COLO668 (cell line): ENCODE measurements at regions not wholly inside any gene's neighbourhood (a gene's known extent, or its start where the extent isn't known, plus 50 kb on each side); places are given as distances from the start of the nearest gene placed in this dataset.
"Not testable (repeated sequence)": the region's sequence is repeated elsewhere in the genome, so short reads cannot be mapped to it uniquely, and the experiment has no call there.

Experiments used
- DNase-seq: peaks from one replicate; lab custom pipeline; 2025; ENCODE audit not compliant: unreplicated experiment; lab: John Stamatoyannopoulos, UW

- DNase-seq, result not testable (repeated sequence)
These were observed 450.7 kb downstream of the ZNF33B start for GRCh38 chr10:42187501-42188195.

DNA sequence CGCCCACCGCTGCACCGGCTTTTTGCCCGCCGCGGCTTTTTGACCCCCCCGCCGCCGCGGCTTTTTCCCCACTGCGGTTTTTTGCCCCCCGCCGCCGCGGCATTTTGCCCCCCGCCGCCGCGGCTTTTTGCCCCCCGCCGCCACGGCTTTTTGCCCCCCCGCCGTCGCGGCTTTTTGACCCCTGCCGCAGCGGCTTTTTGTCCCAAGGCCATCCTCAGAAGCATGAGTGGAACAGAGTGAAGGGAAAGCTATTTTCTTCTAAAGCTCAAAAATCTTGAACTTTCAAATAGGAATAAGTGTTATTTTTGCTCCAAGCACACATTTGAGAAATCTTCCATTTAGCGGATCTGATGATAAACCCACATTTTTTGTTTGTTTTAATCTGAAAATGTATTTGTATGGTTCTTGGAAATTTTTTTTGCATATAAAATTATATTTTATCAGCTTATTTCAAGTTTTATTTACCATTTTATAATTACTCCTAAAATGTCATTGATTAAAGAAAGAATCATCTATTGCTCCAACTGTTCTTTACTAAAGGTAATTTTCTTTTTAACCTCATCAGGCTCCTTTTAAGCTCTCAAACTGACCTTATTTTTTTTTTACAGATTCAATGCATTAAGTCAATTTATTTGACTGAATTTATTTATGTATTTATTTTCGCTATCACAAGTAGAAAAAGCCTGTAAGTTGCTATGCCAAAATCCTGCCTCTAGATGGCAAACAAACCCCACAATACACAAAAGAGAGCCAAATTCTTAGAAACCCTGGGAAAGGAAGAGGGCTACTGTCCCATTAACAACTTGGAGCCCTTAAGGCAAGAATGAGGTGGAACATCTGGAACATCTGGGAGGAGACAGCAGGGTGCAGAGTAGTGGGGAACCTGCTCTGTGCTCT lies 460.3 kb downstream of the ZNF33B start:
- peak; percentile 1 for DNase-seq

DNA sequence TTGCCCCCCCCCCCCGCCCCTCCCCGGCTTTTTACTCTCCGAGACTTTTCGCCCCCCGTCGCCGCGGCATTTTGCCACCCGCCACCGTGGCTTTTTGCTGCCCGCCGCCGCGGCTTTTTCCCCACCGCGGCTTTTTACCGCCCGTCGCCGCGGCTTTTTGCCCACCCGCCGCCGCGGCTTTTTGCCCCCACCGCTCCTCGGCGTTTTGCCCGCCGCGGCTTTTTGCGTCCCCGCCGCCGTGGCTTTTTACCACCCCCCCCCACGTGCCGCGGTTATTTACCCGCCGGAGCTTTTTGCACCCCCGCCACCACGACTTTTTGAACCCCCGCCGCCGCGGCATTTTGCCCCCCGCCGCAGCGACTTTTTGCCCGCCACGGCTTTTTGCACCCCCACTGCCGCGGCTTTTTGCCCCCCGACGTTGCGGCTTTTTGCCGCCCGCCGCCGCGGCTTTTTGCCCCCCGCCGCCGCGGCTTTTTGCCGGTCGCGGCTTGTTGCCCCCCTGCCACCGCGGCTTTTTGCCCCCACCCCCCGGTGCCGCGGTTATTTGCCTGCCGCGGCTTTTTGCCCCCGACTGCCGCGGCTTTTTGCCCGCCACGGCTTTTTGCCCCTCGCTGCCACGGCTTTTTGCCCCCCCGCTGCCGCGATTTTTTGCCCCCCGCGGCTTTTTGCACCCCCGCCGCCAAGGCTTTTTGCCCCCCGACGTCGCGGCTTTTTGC lies 461.1 kb downstream of the ZNF33B start:
- DNase-seq, result peak; percentile 16

DNA sequence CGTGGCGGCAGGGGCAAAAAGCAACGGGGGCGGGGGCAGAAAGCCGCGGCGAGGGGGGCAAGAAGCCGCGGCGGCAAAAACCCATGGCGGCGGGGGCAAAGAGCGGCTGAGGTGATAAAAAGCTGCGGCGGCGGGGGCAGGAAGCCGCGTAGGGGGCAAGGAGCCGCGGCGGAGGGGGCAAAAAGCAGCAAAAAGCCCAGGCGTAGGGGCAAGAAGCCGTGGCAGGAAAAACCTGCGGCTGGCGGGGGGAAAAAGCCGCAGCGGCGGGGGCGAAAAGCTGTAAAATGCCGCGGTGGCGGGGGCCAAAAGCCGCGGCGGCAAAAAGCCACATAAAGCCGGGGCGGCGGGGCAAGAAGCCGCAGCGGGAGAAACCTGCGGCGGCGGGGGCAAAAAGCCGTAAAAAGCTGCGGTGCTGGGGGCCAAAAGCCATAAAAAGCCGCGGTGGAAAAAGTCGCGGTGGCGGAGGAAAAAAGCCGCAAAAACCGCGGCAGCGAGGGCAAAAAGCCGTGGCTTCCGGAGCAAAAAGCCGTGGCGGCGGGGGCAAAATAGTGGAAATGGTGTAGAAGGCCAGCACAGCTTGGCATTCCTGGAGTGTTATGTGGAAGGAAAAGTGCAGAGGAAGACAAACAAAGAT lies 487.8 kb downstream of the ZNF33B start:
- DNase-seq, result no peak

DNA sequence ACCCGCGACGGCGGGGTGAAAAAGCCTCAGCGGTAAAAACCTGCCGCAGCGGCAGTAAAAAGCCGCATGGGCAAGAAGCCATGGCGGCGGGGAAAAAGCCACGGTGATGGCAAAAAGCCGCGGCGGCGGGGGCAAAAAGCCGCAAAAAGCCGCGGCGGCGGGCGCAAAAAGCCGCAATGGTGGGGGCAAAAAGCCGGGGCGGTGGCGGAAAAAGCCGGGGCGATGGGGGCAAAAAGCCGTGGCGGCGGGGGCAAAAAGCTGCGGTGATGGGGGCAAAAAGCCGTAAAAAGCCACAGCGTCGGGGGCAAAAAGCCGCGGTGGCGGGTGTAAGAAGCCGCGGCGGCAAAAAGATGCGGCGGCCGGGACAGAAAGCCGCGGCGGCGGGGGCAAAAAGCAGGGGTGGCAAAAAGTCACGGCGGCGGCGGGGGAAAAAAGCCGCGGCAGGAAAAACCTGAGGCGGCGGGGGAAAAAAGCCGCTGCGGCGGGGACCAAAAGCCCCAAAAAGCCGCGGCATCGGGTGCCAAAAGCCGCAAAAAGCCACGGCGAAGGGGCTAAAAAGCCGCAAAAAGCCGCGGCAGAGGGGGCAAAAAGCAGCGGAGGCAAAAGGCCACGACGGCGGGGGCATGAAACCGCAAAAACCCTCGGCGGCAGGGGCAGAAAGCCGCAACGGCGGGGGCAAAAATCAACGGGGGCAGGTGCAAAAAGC lies 488.5 kb downstream of the ZNF33B start:
- no peak for DNase-seq

DNA sequence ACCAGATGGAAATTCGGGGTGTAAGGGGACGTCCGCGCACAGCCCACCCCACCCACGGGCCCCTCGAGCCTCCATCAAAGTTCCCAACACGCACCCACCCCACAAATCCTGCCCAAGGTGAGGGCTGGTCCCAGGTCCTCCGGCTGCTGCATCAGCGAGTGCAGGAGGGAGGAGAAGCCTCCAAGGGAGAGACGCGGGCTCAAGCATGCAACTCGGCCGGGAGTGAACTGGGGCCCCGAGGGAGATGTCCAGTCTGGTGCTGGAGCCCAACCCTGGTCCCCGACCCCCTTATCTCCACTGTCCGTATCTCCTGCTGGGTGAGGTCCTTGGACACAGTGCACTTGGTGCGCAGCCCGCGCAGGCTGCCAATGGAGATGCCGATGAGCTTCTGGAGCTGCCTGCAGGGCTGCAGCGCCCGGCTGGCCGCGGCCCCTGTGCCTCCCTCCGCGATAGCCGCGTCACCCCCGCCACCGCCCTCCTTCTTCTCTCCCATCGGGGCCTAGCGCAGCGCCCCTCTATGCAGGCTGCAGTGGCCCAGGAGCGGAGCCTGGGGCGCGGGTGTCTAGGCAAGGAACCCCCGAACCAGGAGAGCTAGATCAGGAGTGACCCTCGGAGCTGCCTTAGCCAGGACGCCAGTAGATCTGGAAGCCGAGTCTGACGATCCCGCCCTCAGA lies 489.2 kb downstream of the ZNF33B start:
- no peak for DNase-seq

DNA sequence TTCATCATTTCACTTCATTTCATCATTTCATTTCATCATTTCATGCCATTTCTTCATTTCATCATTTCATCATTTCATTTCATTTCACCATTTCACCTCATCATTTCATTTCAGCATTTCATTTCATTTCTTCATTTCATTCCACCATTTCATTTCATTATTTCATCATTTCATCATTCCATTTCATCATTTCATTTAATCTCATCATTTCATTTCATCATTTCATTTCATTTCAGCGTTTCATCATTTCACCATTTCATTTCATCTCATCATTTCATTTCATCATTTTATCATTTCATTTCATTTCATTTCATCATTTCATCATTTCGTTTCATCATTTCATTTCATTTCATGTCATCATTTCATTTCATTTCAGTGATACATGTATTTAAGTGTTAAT lies 492.2 kb downstream of the ZNF33B start:
- not testable (repeated sequence) for DNase-seq

- not testable (repeated sequence) for DNase-seq
These were observed 500.3 kb downstream of the ZNF33B start for GRCh38 chr10:42138023-42138422.

GRCh38 chr10:42113158-42113450 lies 525.3 kb downstream of the ZNF33B start:
- no peak for DNase-seq

- no peak for DNase-seq
These were observed 525.8 kb downstream of the ZNF33B start for GRCh38 chr10:42112331-42113157.

DNA sequence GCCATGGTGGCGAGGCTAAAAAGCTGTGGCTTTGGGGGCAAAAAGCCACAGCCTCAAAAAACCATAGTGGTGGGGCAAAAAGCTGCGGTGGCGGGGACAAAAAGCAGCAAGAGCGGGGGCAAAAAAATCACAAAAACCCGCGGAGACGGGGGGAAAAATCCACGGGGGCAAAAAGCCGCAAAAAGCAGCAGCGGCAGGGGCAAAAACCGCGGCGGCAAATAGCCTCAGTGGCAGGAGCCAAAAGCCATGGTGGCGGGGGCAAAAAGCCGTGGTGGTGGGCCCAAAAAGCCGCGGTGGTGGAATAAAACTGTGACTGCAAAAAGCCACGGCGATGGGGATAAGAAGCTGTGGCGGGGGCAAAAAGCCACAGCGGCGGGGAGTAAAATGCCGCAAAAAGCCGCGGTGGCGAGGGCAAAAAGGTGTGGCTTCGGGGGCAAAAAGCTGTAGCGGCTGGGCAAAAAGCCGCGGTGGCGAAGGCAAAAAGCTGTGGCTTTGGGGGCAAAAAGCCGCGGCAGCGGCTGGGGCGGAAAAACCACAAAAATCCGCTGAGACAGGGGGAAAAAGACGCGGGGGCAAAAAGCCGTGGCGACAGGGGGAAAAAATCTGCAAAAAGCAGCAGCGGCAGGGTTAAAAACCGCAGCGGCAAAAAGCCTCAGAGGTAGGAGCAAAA lies 526.6 kb downstream of the ZNF33B start:
- no peak for DNase-seq

DNA sequence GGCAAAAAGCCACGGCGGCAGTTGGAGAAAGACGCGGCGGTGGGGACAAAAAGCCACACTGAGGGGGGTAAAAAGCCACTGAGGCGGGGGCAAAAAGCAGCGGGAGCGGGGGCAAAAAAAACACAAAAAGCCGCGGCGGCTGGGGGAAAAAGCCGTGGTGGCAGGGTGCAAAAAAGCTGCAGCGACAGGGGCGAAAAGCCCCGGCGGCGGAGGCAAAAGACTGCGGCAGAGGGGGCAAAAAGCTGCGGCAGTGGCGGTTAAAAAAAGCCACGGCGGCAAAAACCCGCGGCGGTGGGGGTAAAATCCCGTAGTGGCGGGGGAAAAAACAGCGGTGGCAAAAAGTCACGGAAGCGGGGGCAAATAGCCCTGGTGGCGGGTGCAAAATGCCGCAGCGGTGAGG lies 527.3 kb downstream of the ZNF33B start:
- DNase-seq, result no peak
